CD4-positive, CD25-positive, alpha-beta regulatory T cell (primary cell): ENCODE measurements at regions not wholly inside any gene's neighbourhood (a gene's known extent, or its start where the extent isn't known, plus 50 kb on each side); places are given as distances from the start of the nearest gene placed in this dataset.
"Not testable (repeated sequence)": the region's sequence is repeated elsewhere in the genome, so short reads cannot be mapped to it uniquely, and the experiment has no call there.

Source experiments
- ATAC-seq, 2 donors: fragments of 150-1000 bp; cut with Tn5 transposase; one replicate each; pipeline ENCODE4 v1.10.0; 2021; ENCODE audit warnings: low read depth in 2 of 2, moderate number of reproducible peaks in 2 of 2, moderate library complexity in 1 of 2
- DNase-seq, 3 donors: peaks; one replicate each; pipeline versions ENCODE4 v3.0.0 to v3.0.0-alpha.2; 2012 to 2022; ENCODE audit warnings: mixed read lengths in 1 of 3
- H3K27ac ChIP-seq: one replicate; pipeline ENCODE4 v1.7.0; 2013; ENCODE audit warnings: mild to moderate bottlenecking, low read length; ENCODE audit not compliant: insufficient read depth, poor library complexity, severe bottlenecking
- H3K27me3 ChIP-seq: one replicate; pipeline ENCODE4 v1.7.0; 2013; ENCODE audit warnings: low read length; ENCODE audit not compliant: control insufficient read depth, insufficient read depth
- H3K36me3 ChIP-seq: one replicate; pipeline ENCODE4 v1.7.0; 2013; ENCODE audit warnings: mild to moderate bottlenecking, low read length, moderate library complexity; ENCODE audit not compliant: control insufficient read depth, insufficient read depth
- H3K4me1 ChIP-seq: 2 replicates; pipeline ENCODE4 v1.7.0; 2013; ENCODE audit warnings: mild to moderate bottlenecking, low read length; ENCODE audit not compliant: insufficient read depth, control insufficient read depth, poor library complexity, severe bottlenecking
- H3K4me3 ChIP-seq: one replicate; pipeline ENCODE4 v1.7.0; 2013; ENCODE audit warnings: low read depth, mild to moderate bottlenecking, low read length, moderate library complexity
- H3K9me3 ChIP-seq, 2 experiments: 1 replicate in 1 of 2; 2 replicates in 1 of 2; pipeline ENCODE4 v1.7.0; 2013; ENCODE audit warnings: low read length in 2 of 2, mild to moderate bottlenecking in 1 of 2, moderate library complexity in 1 of 2; ENCODE audit not compliant: control insufficient read depth in 2 of 2
- H3K27ac Mint-ChIP-seq, 3 donors: one replicate each; pipeline ENCODE4 v1.8.0; 2020 to 2022; ENCODE audit warnings: mild to moderate bottlenecking in 3 of 3, mixed read lengths in 3 of 3, moderate library complexity in 2 of 3
- H3K27me3 Mint-ChIP-seq: one replicate; pipeline ENCODE4 v1.8.0; 2022; ENCODE audit warnings: mild to moderate bottlenecking, mixed read lengths
- H3K36me3 Mint-ChIP-seq: one replicate; pipeline ENCODE4 v1.8.0; 2020; ENCODE audit warnings: mixed read lengths
- H3K4me1 Mint-ChIP-seq, 4 donors: one replicate each; pipeline ENCODE4 v1.8.0; 2020 to 2022; ENCODE audit warnings: mixed read lengths in 4 of 4, mild to moderate bottlenecking in 1 of 4
- H3K4me3 Mint-ChIP-seq, 4 donors: one replicate each; pipeline ENCODE4 v1.8.0; 2020 to 2022; ENCODE audit warnings: mild to moderate bottlenecking in 4 of 4, mixed read lengths in 4 of 4, moderate library complexity in 3 of 4
- H3K9me3 Mint-ChIP-seq, 7 donors: one replicate each; pipeline ENCODE4 v1.8.0; 2020 to 2022; ENCODE audit warnings: mixed read lengths in 7 of 7, mild to moderate bottlenecking in 3 of 7, moderate library complexity in 2 of 7

DNA sequence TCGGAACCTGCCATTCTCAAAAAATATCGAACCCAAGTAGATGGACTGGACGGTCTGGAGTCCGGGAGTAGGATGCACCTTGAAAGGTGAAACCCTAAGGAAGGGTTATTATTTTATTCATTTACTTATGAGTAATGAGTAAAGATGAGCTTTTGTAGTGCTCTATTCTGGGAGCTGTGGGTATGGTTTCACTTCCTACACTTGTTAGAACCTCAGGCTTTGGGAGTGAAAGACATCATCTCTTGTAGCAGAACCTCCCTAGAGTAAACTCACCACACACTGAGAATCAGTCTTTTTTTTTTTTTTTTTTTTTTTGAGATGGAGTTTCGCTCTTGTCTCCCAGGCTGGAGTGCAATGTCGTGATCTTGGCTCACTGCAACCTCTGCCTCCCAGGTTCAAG lies 389.4 kb upstream of the AUTS2 start:
- ATAC-seq = peak in 1 of 2 donors; percentile 53
- H3K36me3 ChIP-seq = no peaks in the 10 kb centered on the region
- Mint-ChIP-seq H3K4me1 (no peaks in the 10 kb centered on the region), H3K36me3 (no peaks in the 10 kb centered on the region), H3K27me3 (no peaks in the 10 kb centered on the region), H3K4me3 (no peak overlapping the region), H3K9me3 (peaks cover 0 to 18% (median 7%) of the 10 kb centered on the region in 7 donors), H3K27ac (no peak overlapping the region)
- H3K4me1 ChIP-seq = no peaks in the 10 kb centered on the region
- H3K9me3 ChIP-seq = peaks cover 4% of the 10 kb centered on the region in 2 experiments
- no peaks in the 10 kb centered on the region for H3K27me3 ChIP-seq
- no peak for DNase-seq
- H3K4me3 ChIP-seq = no peak overlapping the region
- no peak overlapping the region for H3K27ac ChIP-seq

DNA sequence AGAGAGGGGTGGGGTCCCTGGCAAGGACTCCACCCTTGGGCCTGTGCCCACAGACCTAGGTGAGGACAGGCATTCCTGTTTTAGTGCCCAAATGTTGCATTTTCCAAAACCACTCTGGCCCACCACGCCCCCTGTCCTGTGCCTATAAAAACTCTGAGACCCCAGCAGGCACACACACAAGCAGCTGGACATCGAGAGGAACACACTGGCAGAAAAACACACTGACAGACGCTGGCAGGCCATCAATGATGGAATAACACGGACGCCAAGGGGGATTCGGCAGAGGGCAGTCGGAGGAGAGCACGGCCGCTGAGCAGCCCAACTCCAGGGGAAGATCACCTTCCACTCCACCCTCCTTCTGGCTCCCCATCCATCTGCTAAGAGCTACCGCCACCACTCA lies 386.9 kb upstream of the AUTS2 start:
- DNase-seq (no peak), ATAC-seq (no peak)
- Histone ChIP-seq H3K27me3 (no peaks in the 10 kb centered on the region), H3K36me3 (no peaks in the 10 kb centered on the region), H3K27ac (no peak overlapping the region), H3K4me3 (no peak overlapping the region), H3K9me3 (no peaks in the 10 kb centered on the region), H3K4me1 (no peaks in the 10 kb centered on the region)
- Mint-ChIP-seq H3K36me3 (no peaks in the 10 kb centered on the region), H3K4me1 (no peaks in the 10 kb centered on the region), H3K27ac (no peak overlapping the region), H3K9me3 (peaks cover 0 to 6% (median 3%) of the 10 kb centered on the region in 7 donors), H3K4me3 (no peak overlapping the region), H3K27me3 (no peaks in the 10 kb centered on the region)

DNA sequence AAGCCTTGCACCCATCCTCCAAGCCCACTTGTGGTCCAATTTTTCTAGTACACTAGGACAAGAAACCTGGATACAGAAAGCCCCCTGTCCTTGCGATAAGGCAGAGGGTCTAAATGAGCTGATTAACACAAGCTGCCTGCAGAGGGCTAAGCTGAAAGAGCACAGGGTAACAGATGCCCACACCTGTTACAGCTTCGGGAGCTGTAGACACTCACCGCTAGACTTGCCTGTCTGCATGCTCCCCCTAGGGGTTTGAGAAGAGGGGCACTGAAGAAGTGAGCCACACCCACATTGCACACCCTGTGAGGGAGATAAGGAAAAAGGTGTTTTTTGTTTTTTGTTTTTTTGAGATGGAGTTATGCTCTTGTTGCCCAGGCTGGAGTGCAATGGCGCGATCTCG lies 386.5 kb upstream of the AUTS2 start:
- Mint-ChIP-seq H3K4me3 (no peak overlapping the region), H3K27ac (no peak overlapping the region), H3K36me3 (no peaks in the 10 kb centered on the region), H3K4me1 (no peaks in the 10 kb centered on the region), H3K9me3 (peaks cover 0 to 6% (median 3%) of the 10 kb centered on the region in 7 donors), H3K27me3 (no peaks in the 10 kb centered on the region)
- DNase-seq (no peak), ATAC-seq (no peak)
- Histone ChIP-seq H3K4me3 (no peak overlapping the region), H3K27me3 (no peaks in the 10 kb centered on the region), H3K4me1 (no peaks in the 10 kb centered on the region), H3K9me3 (no peaks in the 10 kb centered on the region), H3K36me3 (no peaks in the 10 kb centered on the region), H3K27ac (no peak overlapping the region)

DNA sequence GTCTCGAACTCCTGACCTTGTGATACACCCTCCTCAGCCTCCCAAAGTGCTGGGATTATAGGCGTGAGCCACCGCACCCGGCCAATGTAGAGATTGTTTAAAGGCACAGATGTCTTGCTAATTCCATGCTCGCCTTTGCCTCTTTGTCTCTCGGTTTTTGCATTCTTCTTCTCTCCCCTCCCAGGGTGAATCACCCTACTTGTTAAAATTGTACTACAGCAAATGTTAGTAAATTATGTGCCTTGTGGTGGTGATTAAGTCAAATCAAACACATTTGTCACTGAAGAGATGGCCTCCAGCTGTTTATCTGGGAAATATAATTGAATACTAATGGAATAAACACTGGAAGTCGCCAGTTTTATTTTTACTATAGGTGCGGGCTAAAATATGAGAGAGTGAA lies 384.4 kb upstream of the AUTS2 start:
- no peaks in the 10 kb centered on the region for H3K4me1 ChIP-seq
- H3K4me3 ChIP-seq = no peak overlapping the region
- H3K27ac ChIP-seq = no peak overlapping the region
- Mint-ChIP-seq H3K9me3 (peaks cover 0 to 8% (median 3%) of the 10 kb centered on the region in 7 donors), H3K27me3 (no peaks in the 10 kb centered on the region), H3K27ac (no peak overlapping the region), H3K4me1 (no peaks in the 10 kb centered on the region), H3K4me3 (no peak overlapping the region), H3K36me3 (no peaks in the 10 kb centered on the region)
- DNase-seq = no peak
- no peaks in the 10 kb centered on the region for H3K36me3 ChIP-seq
- no peaks in the 10 kb centered on the region for H3K27me3 ChIP-seq
- no peak for ATAC-seq
- H3K9me3 ChIP-seq = peaks cover 0 to under 1% of the 10 kb centered on the region in 2 experiments

DNA sequence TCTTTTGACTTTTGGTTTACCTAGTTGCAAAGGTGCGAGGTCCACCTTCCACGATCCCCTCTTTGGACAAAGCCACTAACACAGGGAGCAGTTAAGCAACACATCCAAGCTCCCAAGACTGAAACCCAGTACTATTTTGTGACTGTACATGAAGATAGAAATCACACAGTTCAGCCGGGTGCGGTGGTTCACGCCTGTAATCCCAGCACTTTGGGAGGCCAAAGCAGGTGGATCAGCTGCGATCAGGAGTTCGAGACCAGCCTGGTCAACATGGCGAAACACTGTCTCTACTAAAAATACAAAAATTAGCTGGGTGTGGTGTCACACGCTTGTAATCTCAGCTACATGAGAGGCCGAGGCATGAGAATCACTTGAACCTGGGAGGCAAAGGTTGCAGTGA lies 382.8 kb upstream of the AUTS2 start:
- H3K27me3 Mint-ChIP-seq, H3K4me1 Mint-ChIP-seq, H3K4me3 Mint-ChIP-seq, H3K36me3 ChIP-seq, H3K27ac ChIP-seq, DNase-seq, H3K9me3 ChIP-seq, H3K36me3 Mint-ChIP-seq, H3K27ac Mint-ChIP-seq, H3K4me3 ChIP-seq, H3K4me1 ChIP-seq, H3K27me3 ChIP-seq, ATAC-seq: not testable (repeated sequence)
- peaks cover 0 to 10% (median 5%) of the 10 kb centered on the region in 7 donors for H3K9me3 Mint-ChIP-seq

DNA sequence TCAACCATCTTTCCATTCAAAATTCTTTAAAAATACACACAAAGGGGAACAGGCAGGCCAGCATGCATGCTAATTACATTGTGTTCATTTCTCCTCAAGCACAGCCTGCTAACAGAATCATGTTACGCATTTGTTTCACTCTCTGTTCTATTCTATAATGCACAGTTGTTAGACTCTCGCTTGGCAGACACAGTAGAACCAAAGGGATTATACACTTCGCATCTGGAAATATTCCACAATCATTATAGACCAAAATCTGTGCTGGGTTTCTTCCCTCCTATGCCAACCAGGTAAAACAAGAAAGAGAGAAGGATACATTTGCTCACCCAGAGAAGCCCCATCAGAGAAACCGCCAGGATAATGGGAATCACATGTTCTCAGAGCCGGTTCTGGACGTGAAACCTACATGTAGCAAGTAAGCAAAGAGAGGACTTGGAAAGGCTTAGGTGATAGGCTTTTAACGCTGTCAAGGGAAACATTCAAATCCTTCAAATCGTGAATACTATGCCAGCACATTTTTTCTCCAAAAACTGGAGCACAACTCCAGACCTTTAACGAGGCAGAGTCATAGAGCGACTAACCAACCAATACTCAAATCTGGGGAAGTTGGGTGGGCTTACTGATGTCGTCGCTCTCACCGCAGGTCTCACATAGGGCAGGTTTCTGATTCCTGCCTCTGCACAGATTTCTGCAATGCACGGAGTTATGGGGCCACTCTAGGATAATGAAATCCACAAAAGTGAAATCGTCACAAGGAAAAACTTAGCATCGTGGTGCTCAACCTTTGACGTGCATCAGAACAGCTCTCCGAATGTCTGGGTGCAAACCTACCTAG lies 380.5 kb upstream of the AUTS2 start:
- Histone ChIP-seq H3K27me3 (no peaks in the 10 kb centered on the region), H3K27ac (no peak overlapping the region), H3K36me3 (no peaks in the 10 kb centered on the region), H3K4me3 (no peak overlapping the region), H3K9me3 (peaks cover 0 to 4% of the 10 kb centered on the region in 2 experiments), H3K4me1 (no peaks in the 10 kb centered on the region)
- no peak for ATAC-seq
- H3K27ac Mint-ChIP-seq = no peak overlapping the region
- no peak for DNase-seq
- H3K4me3 Mint-ChIP-seq = no peak overlapping the region
- no peaks in the 10 kb centered on the region for H3K4me1 Mint-ChIP-seq
- no peaks in the 10 kb centered on the region for H3K27me3 Mint-ChIP-seq
- H3K36me3 Mint-ChIP-seq = no peaks in the 10 kb centered on the region
- peaks cover 2 to 12% (median 6%) of the 10 kb centered on the region in 7 donors for H3K9me3 Mint-ChIP-seq

DNA sequence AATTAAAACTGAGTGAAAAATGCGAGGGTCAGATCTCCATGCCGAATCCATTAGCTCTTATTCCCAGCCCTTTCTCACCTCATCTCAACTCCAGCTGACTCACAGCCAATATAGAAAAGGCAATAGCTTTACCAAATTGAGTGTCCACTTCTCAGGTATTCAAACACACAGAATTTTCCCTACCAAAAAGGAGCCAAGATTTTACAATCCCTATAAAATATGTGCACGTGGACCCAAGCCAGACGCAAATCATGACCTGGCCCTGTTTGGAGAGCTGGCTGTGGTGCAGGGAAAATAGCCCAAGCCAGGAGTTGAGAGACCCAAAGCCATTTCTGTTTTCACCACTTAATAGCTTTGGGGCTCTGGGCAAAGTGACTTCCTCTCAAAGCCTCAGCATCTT lies 379.7 kb upstream of the AUTS2 start:
- H3K27ac Mint-ChIP-seq = no peak overlapping the region

DNA sequence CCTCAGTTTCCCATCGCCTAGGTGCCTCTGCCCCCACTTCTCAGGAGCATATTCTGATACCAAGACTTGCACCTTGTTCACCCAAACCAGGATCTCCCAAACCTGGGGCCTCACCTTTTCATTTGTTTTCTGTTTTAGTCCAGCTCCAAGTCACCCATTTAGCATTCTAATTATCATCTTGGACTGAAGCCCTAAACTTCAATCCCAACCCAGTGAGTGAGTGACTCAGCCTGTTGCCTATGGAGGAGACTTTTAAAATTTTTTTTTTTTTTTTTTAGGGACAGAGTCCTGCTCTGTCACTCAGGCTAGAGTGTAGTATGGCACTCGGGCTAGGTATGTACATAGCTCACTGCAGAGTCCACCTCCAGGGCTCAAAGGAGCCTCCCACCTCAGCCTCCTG lies 378.9 kb upstream of the AUTS2 start:
- Mint-ChIP-seq H3K4me3 (no peak overlapping the region), H3K27ac (no peak overlapping the region), H3K4me1 (no peaks in the 10 kb centered on the region), H3K36me3 (no peaks in the 10 kb centered on the region), H3K9me3 (peaks cover 2 to 16% (median 6%) of the 10 kb centered on the region in 7 donors), H3K27me3 (no peaks in the 10 kb centered on the region)
- DNase-seq = no peak
- Histone ChIP-seq H3K4me3 (no peak overlapping the region), H3K9me3 (peaks cover 0 to 4% of the 10 kb centered on the region in 2 experiments), H3K4me1 (no peaks in the 10 kb centered on the region), H3K27me3 (no peaks in the 10 kb centered on the region), H3K27ac (no peak overlapping the region), H3K36me3 (no peaks in the 10 kb centered on the region)
- no peak for ATAC-seq

More for the DNA sequence above, 379.7 kb upstream of the AUTS2 start:
- ATAC-seq (no peak), DNase-seq (no peak)
- H3K9me3 ChIP-seq = peaks cover 0 to 4% of the 10 kb centered on the region in 2 experiments
- H3K27ac ChIP-seq = no peak overlapping the region
- H3K36me3 ChIP-seq = no peaks in the 10 kb centered on the region
- H3K4me1 Mint-ChIP-seq = no peaks in the 10 kb centered on the region
- no peaks in the 10 kb centered on the region for H3K27me3 Mint-ChIP-seq
- H3K4me3 Mint-ChIP-seq = no peak overlapping the region
- H3K9me3 Mint-ChIP-seq = peaks cover 2 to 12% (median 6%) of the 10 kb centered on the region in 7 donors
- H3K27me3 ChIP-seq = no peaks in the 10 kb centered on the region
- no peaks in the 10 kb centered on the region for H3K36me3 Mint-ChIP-seq
- H3K4me3 ChIP-seq = no peak overlapping the region
- H3K4me1 ChIP-seq = no peaks in the 10 kb centered on the region
